Cardiac fibroblast (primary cell): ENCODE measurements at regions not wholly inside any gene's neighbourhood (a gene's known extent, or its start where the extent isn't known, plus 50 kb on each side); places are given as distances from the start of the nearest gene placed in this dataset.

Experiments
- DNase-seq, 2 donors: peaks; one replicate each; pipeline versions ENCODE4 v3.0.0 to v3.0.0-alpha.2; 2010; ENCODE audit warnings: low read depth in 2 of 2
- H3K4me3 ChIP-seq, 2 donors: replicated peaks in 1 of 2; 1 replicate in 1 of 2; 2 replicates in 1 of 2; pipeline ENCODE4 v1.5.1; 2011; ENCODE audit warnings: low read depth in 2 of 2, low read length in 2 of 2, mild to moderate bottlenecking in 2 of 2, moderate library complexity in 1 of 2
- CTCF ChIP-seq: IDR thresholded peaks from one replicate; pipeline ENCODE4 v1.5.1; 2011; ENCODE audit warnings: low read depth, mild to moderate bottlenecking, low read length, inconsistent platforms

GRCh38 chr6:100135977-100136376 lies 142.0 kb upstream of the MCHR2 start:
- no peak for TF ChIP-seq CTCF
- no peak for DNase-seq
- H3K4me3 ChIP-seq = no peak overlapping the region

GRCh38 chr6:100134703-100135102 lies 140.7 kb upstream of the MCHR2 start:
- DNase-seq = peak; percentile 26 to 63
- no peak for TF ChIP-seq CTCF
- no peak overlapping the region for H3K4me3 ChIP-seq

- no peak overlapping the region for H3K4me3 ChIP-seq
- TF ChIP-seq CTCF = no peak
- peak in 1 of 2 donors; percentile 14 for DNase-seq
Measured at GRCh38 chr6:100134297-100134696, 140.3 kb upstream of the MCHR2 start.

- no peak overlapping the region for H3K4me3 ChIP-seq
- no peak for TF ChIP-seq CTCF
- no peak for DNase-seq
Measured at GRCh38 chr6:100132005-100132404, 138.0 kb upstream of the MCHR2 start.

- no peak for TF ChIP-seq CTCF
- H3K4me3 ChIP-seq = no peak overlapping the region
- DNase-seq = no peak
Measured at GRCh38 chr6:100130630-100131029, 136.6 kb upstream of the MCHR2 start.

- peak in 1 of 2 donors; percentile 2 for DNase-seq
- TF ChIP-seq CTCF = no peak
- no peak overlapping the region for H3K4me3 ChIP-seq
Measured at GRCh38 chr6:100126790-100127484, 132.9 kb upstream of the MCHR2 start.

GRCh38 chr6:100121854-100122609 lies 128.0 kb upstream of the MCHR2 start:
- DNase-seq = no peak
- TF ChIP-seq CTCF = no peak
- no peak overlapping the region for H3K4me3 ChIP-seq
